ENCODE measurements at regions not wholly inside any gene's neighbourhood (a gene's known extent, or its start where the extent isn't known, plus 50 kb on each side); places are given as distances from the start of the nearest gene placed in this dataset.

DNA sequence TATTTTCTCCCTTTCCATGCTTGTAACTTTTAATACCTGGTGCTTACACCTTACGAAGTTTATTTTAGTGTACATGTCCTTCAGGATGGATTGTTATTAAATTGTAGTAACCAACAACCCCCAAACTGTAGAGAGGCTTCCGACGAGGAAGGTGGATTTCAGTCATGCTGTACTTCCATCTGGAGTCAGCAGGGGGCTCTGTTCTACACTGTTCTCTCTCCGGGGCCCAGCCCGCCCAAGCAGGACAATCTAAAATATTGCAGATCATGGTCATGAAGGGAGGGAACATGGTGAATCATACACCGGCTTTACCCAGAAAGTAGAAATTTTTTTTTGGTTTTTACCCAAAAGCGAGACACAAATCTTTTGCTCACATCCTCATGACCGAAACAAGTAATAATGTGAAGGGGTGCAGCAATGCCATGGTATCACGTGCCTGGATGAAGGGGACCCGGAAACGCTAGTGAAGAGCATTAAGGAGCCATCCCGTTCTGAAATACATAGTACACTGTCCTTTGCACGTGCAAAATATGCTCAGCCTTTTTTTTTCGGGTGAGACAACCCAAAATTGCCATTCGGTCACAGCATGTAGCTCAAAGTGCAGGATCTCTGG lies 884.8 kb downstream of the EPHA4 start:
- Histone ChIP-seq H3K4me3 (ENCODE audit: low read depth, low read length) (no peak overlapping the region), H3K27ac (ENCODE audit: low read depth, low read length) (no peak overlapping the region), H3K4me1 (ENCODE audit: control insufficient read depth, insufficient read depth, low read length) (no peaks in the 10 kb centered on the region), H3K27me3 (ENCODE audit: control insufficient read depth, insufficient read depth, low read length) (no peaks in the 10 kb centered on the region), H3K9me3 (ENCODE audit: control insufficient read depth, insufficient read depth, low read length) (no peaks in the 10 kb centered on the region), H3K9ac (ENCODE audit: low read depth, low read length) (no peak overlapping the region), H3K36me3 (ENCODE audit: control insufficient read depth, insufficient read depth, low read length) (no peaks in the 10 kb centered on the region)

DNA sequence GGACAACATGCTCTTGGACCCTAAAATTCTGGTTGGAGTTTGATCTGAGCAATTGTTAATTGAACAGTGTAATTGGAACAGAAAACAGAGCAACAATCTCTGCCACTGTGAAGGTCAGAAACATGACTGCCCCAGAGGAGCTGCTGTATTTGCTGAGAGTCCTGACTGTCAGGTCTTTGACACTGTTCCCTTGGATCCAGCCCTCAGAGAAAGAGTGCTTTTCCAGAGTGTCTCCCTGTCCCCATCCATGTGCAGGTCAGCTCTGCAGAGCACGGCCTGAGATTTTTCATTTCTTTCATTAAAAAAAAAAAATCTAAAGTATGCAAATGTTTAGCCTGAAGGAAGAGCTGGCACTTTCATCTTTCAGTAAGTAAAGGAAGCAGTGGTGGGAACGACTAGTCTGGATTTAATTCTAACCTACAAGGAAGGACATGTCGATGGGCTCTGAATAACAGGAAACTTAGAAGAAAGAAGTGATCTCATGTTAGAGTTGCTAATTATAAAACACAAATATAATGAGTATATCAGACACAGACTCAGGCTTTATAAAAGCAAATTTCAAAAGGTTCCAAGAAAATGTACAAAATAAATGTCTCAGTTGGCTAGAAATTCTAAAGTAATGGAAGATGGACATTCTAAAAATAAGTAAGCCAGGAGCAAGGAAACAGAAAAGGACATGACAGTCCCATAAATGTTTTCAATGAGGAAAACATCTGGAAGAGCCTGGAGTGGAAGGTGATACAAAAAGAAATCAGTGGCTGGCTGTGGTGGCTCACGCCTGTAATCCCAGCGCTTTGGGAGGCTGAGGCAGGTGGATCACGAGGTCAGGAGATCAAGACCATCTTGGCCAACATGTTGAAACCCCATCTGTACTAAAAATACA lies 876.5 kb downstream of the EPHA4 start:
- Histone ChIP-seq H3K4me3 (ENCODE audit: low read depth, low read length) (no peak overlapping the region), H3K9ac (ENCODE audit: low read depth, low read length) (no peak overlapping the region), H3K27ac (ENCODE audit: low read depth, low read length) (no peak overlapping the region), H3K4me1 (ENCODE audit: control insufficient read depth, insufficient read depth, low read length) (no peaks in the 10 kb centered on the region), H3K9me3 (ENCODE audit: control insufficient read depth, insufficient read depth, low read length) (no peaks in the 10 kb centered on the region), H3K36me3 (ENCODE audit: control insufficient read depth, insufficient read depth, low read length) (no peaks in the 10 kb centered on the region), H3K27me3 (ENCODE audit: control insufficient read depth, insufficient read depth, low read length) (no peaks in the 10 kb centered on the region)

DNA sequence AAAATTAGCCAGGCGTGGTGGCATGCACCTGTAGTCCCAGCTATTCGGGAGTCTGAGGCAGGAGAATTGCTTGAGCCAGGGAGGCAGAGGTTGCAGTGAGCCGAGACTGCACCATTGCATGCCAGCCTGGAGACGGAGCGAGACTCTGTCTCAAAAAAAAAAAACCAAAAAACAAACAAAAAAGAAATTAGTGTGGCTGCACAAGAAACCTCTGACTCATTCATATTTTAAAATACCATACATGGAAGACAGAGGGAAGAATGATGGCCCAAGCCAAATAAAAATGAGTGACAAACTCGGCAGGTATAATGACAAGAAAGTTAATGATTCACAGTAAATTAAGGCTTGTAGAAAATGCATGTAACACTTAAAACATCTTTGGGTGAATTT lies 875.8 kb downstream of the EPHA4 start:
- Histone ChIP-seq H3K27me3 (ENCODE audit: control insufficient read depth, insufficient read depth, low read length) (no peaks in the 10 kb centered on the region), H3K9ac (ENCODE audit: low read depth, low read length) (no peak overlapping the region), H3K9me3 (ENCODE audit: control insufficient read depth, insufficient read depth, low read length) (no peaks in the 10 kb centered on the region), H3K36me3 (ENCODE audit: control insufficient read depth, insufficient read depth, low read length) (no peaks in the 10 kb centered on the region), H3K4me3 (ENCODE audit: low read depth, low read length) (no peak overlapping the region), H3K27ac (ENCODE audit: low read depth, low read length) (no peak overlapping the region), H3K4me1 (ENCODE audit: control insufficient read depth, insufficient read depth, low read length) (no peaks in the 10 kb centered on the region)

DNA sequence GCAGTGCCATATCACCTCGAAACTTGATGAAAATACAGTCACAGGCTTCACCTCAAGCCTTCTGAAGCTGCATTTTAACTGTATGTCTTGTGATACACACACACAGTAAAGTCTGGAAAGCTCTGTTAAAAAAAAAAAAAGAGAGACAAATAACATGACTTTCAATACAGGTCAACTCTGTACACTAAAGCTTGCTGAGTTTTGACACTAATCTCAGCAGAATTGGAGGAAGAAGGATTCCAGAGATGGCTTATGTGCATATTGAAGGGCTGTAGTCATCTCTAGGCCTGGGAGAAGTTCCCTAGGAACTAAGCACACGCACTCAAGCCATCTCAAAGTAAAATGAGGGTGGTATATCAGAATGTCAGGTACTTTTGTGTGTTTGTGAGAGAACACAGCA lies 875.1 kb downstream of the EPHA4 start:
- H3K27me3 ChIP-seq (ENCODE audit: control insufficient read depth, insufficient read depth, low read length), result no peaks in the 10 kb centered on the region
- no peaks in the 10 kb centered on the region for H3K9me3 ChIP-seq (ENCODE audit: control insufficient read depth, insufficient read depth, low read length)
- no peaks in the 10 kb centered on the region for H3K4me1 ChIP-seq (ENCODE audit: control insufficient read depth, insufficient read depth, low read length)
- no peaks in the 10 kb centered on the region for H3K36me3 ChIP-seq (ENCODE audit: control insufficient read depth, insufficient read depth, low read length)
- no peak overlapping the region for H3K9ac ChIP-seq (ENCODE audit: low read depth, low read length)
- H3K4me3 ChIP-seq (ENCODE audit: low read depth, low read length), result no peak overlapping the region
- no peak overlapping the region for H3K27ac ChIP-seq (ENCODE audit: low read depth, low read length)

DNA sequence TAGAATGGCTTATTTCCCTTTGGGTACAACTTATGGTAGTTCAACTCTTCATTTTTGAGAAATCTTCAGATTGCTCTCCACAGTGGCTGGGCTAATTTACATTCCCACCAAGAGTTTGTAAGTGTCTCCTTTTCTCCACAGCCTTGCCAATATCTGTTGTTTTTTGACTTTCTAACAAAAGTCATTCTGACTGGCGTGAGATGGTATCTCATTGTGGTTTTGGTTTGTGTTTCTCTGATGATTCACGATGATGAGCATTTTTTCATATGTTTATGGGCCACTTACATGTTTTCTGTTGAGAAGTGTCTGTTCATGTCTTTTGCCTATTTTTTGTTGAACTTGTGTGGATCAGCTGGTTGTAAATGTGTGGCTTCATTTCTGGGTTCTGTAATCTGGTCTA lies 871.0 kb downstream of the EPHA4 start:
- H3K9ac ChIP-seq (ENCODE audit: low read depth, low read length), result no peak overlapping the region
- H3K27ac ChIP-seq (ENCODE audit: low read depth, low read length), result no peak overlapping the region
- no peaks in the 10 kb centered on the region for H3K36me3 ChIP-seq (ENCODE audit: control insufficient read depth, insufficient read depth, low read length)
- no peaks in the 10 kb centered on the region for H3K9me3 ChIP-seq (ENCODE audit: control insufficient read depth, insufficient read depth, low read length)
- no peaks in the 10 kb centered on the region for H3K27me3 ChIP-seq (ENCODE audit: control insufficient read depth, insufficient read depth, low read length)
- H3K4me1 ChIP-seq (ENCODE audit: control insufficient read depth, insufficient read depth, low read length), result no peaks in the 10 kb centered on the region
- no peak overlapping the region for H3K4me3 ChIP-seq (ENCODE audit: low read depth, low read length)

DNA sequence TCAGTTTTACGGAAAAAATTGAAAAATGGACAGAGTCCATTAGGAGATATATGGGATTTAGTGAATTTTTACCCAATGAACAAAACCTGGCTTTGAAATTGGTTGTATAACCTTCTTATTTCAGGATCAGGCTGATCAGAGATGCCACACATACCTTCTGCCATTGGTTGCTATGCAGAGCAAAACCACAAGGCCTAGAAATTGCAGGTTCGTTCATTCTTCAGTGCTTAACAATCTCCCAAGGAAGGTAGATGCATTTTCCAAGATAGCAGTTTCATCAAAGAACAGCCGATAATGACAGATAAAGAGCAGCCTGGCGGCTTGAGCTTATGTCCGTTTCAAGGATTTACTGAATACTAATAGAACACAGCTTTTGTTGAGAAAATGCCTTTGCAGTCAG lies 868.8 kb downstream of the EPHA4 start:
- no peaks in the 10 kb centered on the region for H3K36me3 ChIP-seq (ENCODE audit: control insufficient read depth, insufficient read depth, low read length)
- H3K4me1 ChIP-seq (ENCODE audit: control insufficient read depth, insufficient read depth, low read length), result no peaks in the 10 kb centered on the region
- no peak overlapping the region for H3K27ac ChIP-seq (ENCODE audit: low read depth, low read length)
- no peak overlapping the region for H3K4me3 ChIP-seq (ENCODE audit: low read depth, low read length)
- H3K27me3 ChIP-seq (ENCODE audit: control insufficient read depth, insufficient read depth, low read length), result no peaks in the 10 kb centered on the region
- no peaks in the 10 kb centered on the region for H3K9me3 ChIP-seq (ENCODE audit: control insufficient read depth, insufficient read depth, low read length)
- H3K9ac ChIP-seq (ENCODE audit: low read depth, low read length), result no peak overlapping the region

DNA sequence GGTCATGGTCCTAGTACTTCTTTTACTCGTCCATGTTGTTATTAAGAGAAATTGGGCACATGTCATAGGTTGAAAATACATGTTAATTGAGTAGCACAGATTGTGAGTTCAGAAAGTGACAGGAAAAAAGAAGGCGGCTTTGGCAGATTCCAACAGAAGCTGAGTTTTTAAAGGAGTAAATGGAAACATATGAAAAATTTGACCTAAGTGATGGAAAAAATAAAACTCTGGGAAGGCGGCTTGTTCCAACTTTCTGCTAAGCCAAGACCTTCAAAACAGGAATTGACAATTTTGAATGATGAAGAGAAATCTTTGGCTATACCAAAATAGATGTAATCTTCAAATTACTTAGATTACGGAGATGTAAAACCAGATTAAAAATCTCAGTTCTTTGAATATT lies 868.0 kb downstream of the EPHA4 start:
- Histone ChIP-seq H3K27me3 (ENCODE audit: control insufficient read depth, insufficient read depth, low read length) (no peaks in the 10 kb centered on the region), H3K9ac (ENCODE audit: low read depth, low read length) (no peak overlapping the region), H3K27ac (ENCODE audit: low read depth, low read length) (no peak overlapping the region), H3K4me1 (ENCODE audit: control insufficient read depth, insufficient read depth, low read length) (no peaks in the 10 kb centered on the region), H3K9me3 (ENCODE audit: control insufficient read depth, insufficient read depth, low read length) (no peaks in the 10 kb centered on the region), H3K4me3 (ENCODE audit: low read depth, low read length) (no peak overlapping the region), H3K36me3 (ENCODE audit: control insufficient read depth, insufficient read depth, low read length) (no peaks in the 10 kb centered on the region)

DNA sequence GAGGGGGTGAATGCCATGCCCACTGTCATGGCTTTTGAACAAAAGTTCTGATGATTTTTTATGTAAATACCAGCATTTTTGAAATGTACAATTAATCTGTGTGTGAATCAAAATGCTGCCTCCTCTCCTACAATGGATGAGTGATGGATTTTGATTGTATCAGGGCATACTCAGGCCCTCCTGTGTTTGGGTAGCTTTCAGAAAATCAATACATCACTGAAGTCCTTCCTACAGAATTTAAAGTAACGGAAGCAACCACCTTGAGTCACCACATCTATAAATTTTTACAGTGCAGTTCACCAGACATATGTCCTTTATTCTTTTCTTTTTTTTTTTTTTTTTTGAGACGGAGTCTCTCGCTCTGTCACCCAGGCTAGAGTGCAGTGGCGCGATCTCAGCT lies 867.3 kb downstream of the EPHA4 start:
- no peak overlapping the region for H3K4me3 ChIP-seq (ENCODE audit: low read depth, low read length)
- H3K27ac ChIP-seq (ENCODE audit: low read depth, low read length), result no peak overlapping the region
- H3K9me3 ChIP-seq (ENCODE audit: control insufficient read depth, insufficient read depth, low read length), result no peaks in the 10 kb centered on the region
- H3K9ac ChIP-seq (ENCODE audit: low read depth, low read length), result no peak overlapping the region
- H3K4me1 ChIP-seq (ENCODE audit: control insufficient read depth, insufficient read depth, low read length), result 0 out of 2 replicates have a peak, but pooled peaks cover 4% of the 10 kb centered on the region
- H3K27me3 ChIP-seq (ENCODE audit: control insufficient read depth, insufficient read depth, low read length), result no peaks in the 10 kb centered on the region
- no peaks in the 10 kb centered on the region for H3K36me3 ChIP-seq (ENCODE audit: control insufficient read depth, insufficient read depth, low read length)

DNA sequence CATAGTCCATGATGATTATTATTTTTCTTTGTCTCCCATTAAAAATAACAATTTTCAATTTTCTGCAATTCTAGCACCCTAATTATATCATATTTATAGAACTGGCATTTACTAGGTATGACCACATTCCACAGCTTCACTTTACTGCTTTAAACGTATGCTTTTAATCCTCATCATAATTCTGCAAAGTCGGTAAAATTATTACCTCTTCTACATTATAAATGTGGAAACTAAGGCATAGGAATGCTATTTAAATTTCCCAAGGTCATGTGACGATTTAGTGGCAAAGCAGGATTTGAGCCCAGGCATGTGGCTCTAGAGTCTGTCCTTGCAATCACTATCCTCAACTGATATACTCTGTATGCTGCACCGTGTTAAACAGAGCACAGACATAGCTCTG lies 866.4 kb downstream of the EPHA4 start:
- H3K4me3 ChIP-seq (ENCODE audit: low read depth, low read length), result no peak overlapping the region
- H3K9ac ChIP-seq (ENCODE audit: low read depth, low read length), result no peak overlapping the region
- 0 out of 2 replicates have a peak, but pooled peaks cover 5% of the 10 kb centered on the region for H3K4me1 ChIP-seq (ENCODE audit: control insufficient read depth, insufficient read depth, low read length)
- no peak overlapping the region for H3K27ac ChIP-seq (ENCODE audit: low read depth, low read length)
- H3K36me3 ChIP-seq (ENCODE audit: control insufficient read depth, insufficient read depth, low read length), result no peaks in the 10 kb centered on the region
- no peaks in the 10 kb centered on the region for H3K9me3 ChIP-seq (ENCODE audit: control insufficient read depth, insufficient read depth, low read length)
- H3K27me3 ChIP-seq (ENCODE audit: control insufficient read depth, insufficient read depth, low read length), result no peaks in the 10 kb centered on the region

DNA sequence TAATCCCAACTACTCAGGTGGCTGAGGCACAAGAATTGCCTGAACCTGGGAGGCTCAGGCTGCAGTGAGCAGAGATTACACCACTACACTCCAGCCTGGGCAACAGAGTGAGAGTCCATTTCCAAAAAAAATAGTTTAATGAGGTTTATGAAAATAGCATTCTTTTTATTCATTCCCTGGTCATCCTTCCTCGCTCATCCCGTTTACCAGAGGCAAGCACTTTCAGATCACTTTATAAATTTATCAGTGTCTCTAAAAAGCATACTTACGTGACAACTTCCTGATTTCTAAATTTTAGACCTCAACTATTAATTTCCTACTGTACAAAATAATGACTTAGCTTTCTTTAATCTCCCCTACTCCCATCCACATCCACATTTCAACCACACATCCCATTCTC lies 864.8 kb downstream of the EPHA4 start:
- H3K27me3 ChIP-seq (ENCODE audit: control insufficient read depth, insufficient read depth, low read length), result no peaks in the 10 kb centered on the region
- no peaks in the 10 kb centered on the region for H3K36me3 ChIP-seq (ENCODE audit: control insufficient read depth, insufficient read depth, low read length)
- H3K9me3 ChIP-seq (ENCODE audit: control insufficient read depth, insufficient read depth, low read length), result no peaks in the 10 kb centered on the region
- H3K4me1 ChIP-seq (ENCODE audit: control insufficient read depth, insufficient read depth, low read length), result 0 out of 2 replicates have a peak, but pooled peaks cover 5% of the 10 kb centered on the region
- H3K9ac ChIP-seq (ENCODE audit: low read depth, low read length), result no peak overlapping the region
- no peak overlapping the region for H3K4me3 ChIP-seq (ENCODE audit: low read depth, low read length)
- no peak overlapping the region for H3K27ac ChIP-seq (ENCODE audit: low read depth, low read length)

DNA sequence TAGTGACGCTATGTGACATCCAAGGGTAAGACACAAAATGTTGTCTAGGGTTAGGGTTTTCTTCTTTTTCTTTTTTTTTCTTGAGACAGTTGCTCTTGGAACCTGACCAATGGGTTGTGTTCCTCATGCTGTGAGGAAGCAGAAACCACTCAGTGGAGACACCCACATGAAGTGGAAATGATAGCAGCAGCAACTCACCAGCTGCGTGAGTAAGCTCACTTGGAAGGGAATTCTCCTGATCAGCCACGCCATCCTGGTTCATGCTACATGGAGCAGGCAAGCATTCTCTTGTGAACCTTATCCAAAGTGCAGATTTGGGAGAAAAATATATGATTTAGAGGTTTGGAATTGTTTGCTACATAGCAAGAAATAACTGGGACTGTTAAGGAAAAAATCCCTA lies 863.7 kb downstream of the EPHA4 start:
- no peak overlapping the region for H3K9ac ChIP-seq (ENCODE audit: low read depth, low read length)
- no peaks in the 10 kb centered on the region for H3K36me3 ChIP-seq (ENCODE audit: control insufficient read depth, insufficient read depth, low read length)
- no peak overlapping the region for H3K4me3 ChIP-seq (ENCODE audit: low read depth, low read length)
- no peak overlapping the region for H3K27ac ChIP-seq (ENCODE audit: low read depth, low read length)
- 0 out of 2 replicates have a peak, but pooled peaks cover 5% of the 10 kb centered on the region for H3K4me1 ChIP-seq (ENCODE audit: control insufficient read depth, insufficient read depth, low read length)
- no peaks in the 10 kb centered on the region for H3K9me3 ChIP-seq (ENCODE audit: control insufficient read depth, insufficient read depth, low read length)
- H3K27me3 ChIP-seq (ENCODE audit: control insufficient read depth, insufficient read depth, low read length), result no peaks in the 10 kb centered on the region

Measured in HUES48 (cell line).